GM12892 (cell line): ENCODE measurements at regions not wholly inside any gene's neighbourhood (a gene's known extent, or its start where the extent isn't known, plus 50 kb on each side); places are given as distances from the start of the nearest gene placed in this dataset.

Experiments
- POLR2A ChIP-seq: IDR thresholded peaks from 2 replicates; pipeline ENCODE4 v1.6.1; 2011; ENCODE audit warnings: low read depth, low read length, control low read depth
- POLR2AphosphoS5 ChIP-seq: IDR thresholded peaks from 2 replicates; pipeline ENCODE4 v1.6.1; 2011; ENCODE audit warnings: low read depth, low read length, control low read depth

GRCh38 chr2:196410008-196410407 lies 229.5 kb upstream of the CCDC150 start:
- no peak for TF ChIP-seq POLR2AphosphoS5
- no peak for TF ChIP-seq POLR2A
